ENCODE measurements at regions not wholly inside any gene's neighbourhood (a gene's known extent, or its start where the extent isn't known, plus 50 kb on each side); places are given as distances from the start of the nearest gene placed in this dataset.

GRCh38 chr2:145096582-145096981, 576.7 kb upstream of the ZEB2 start:
- no peak for ATAC-seq
- no peaks in the 10 kb centered on the region for H3K9me2 ChIP-seq (ENCODE audit: insufficient read depth)
- no peak overlapping the region for H3K27ac ChIP-seq (ENCODE audit: low read depth, low read length)
- H3K4me1 ChIP-seq (ENCODE audit: control insufficient read depth in 1 of 2, insufficient read depth in 2 of 2, low read length in 2 of 2), result no peaks in the 10 kb centered on the region
- no peaks in the 10 kb centered on the region for H3K9me3 ChIP-seq (ENCODE audit: control insufficient read depth in 1 of 2, insufficient read depth in 1 of 2, low read depth in 1 of 2, low read length in 2 of 2)
- no peaks in the 10 kb centered on the region for H3K27me3 ChIP-seq (ENCODE audit: insufficient read depth, low read length)
- no peak overlapping the region for H2AFZ ChIP-seq (ENCODE audit: low read depth, low read length, poor library complexity, severe bottlenecking)
- no TSS peak for BruUV-seq (replicated peaks)
- no peak for DNase-seq (ENCODE audit: low read depth, low spot score)
- no peak overlapping the region for H3K4me2 ChIP-seq (ENCODE audit: low read length)
- no peaks in the 10 kb centered on the region for H4K20me1 ChIP-seq (ENCODE audit: insufficient read depth)
- ChIA-PET RAD21 (ENCODE audit: low non-redundant PET in 1 of 2, low total read pairs in 2 of 2, uncharacterized antibody in 2 of 2, unreplicated experiment in 2 of 2) (no interaction called here), CTCF (no interaction called here), POLR2A (no interaction called here)
- TF ChIP-seq EZH2phosphoT487 (IDR thresholded peaks at IDR 0.05; ENCODE audit: borderline replicate concordance) (no peak), SIN3A (IDR thresholded peaks at IDR 0.05; ENCODE audit: low read depth) (no peak), EGR1 (IDR thresholded peaks at IDR 0.05; ENCODE audit: low read depth) (no peak), ZBTB33 (IDR thresholded peaks at IDR 0.05; ENCODE audit: extremely low read depth, insufficient replicate concordance, low read length) (no peak), JUND (IDR thresholded peaks at IDR 0.05) (no peak), CBX3 (IDR thresholded peaks at IDR 0.05; ENCODE audit: low read depth) (no peak), ELF1 (IDR thresholded peaks at IDR 0.05; ENCODE audit: borderline replicate concordance, low read depth) (no peak)
- no peak overlapping the region for H3K4me3 ChIP-seq (replicated peaks in 1 of 2; ENCODE audit: low read depth in 1 of 2, low read length in 2 of 2)
- no peaks in the 10 kb centered on the region for H3K36me3 ChIP-seq (ENCODE audit: control insufficient read depth in 1 of 2, insufficient read depth in 2 of 2, low read length in 2 of 2)
- no peaks in the 10 kb centered on the region for H3K79me2 ChIP-seq (ENCODE audit: insufficient read depth, low read length)
- H3K9ac ChIP-seq (ENCODE audit: low read length), result no peak overlapping the region
- intact Hi-C loops (cut with micrococcal nuclease), result no loop called here

- intact Hi-C loops (cut with micrococcal nuclease), result no loop called here
Observed at GRCh38 chr2:145095641-145096435, 575.9 kb upstream of the ZEB2 start.

More at GRCh38 chr2:145095641-145096435, 575.9 kb upstream of the ZEB2 start:
- no peak for DNase-seq (ENCODE audit: low read depth, low spot score)
- no peaks in the 10 kb centered on the region for H3K4me1 ChIP-seq (ENCODE audit: control insufficient read depth in 1 of 2, insufficient read depth in 2 of 2, low read length in 2 of 2)
- no peak overlapping the region for H3K4me2 ChIP-seq (ENCODE audit: low read length)
- TF ChIP-seq YY1 (IDR thresholded peaks at IDR 0.05; ENCODE audit: extremely low read depth, insufficient replicate concordance, low read depth, low read length) (no peak), CEBPB (IDR thresholded peaks at IDR 0.05; ENCODE audit: low read depth) (no peak), MAX (IDR thresholded peaks at IDR 0.05) (no peak)
- H3K79me2 ChIP-seq (ENCODE audit: insufficient read depth, low read length), result no peaks in the 10 kb centered on the region
- ChIA-PET CTCF (no interaction called here), POLR2A (no interaction called here), RAD21 (ENCODE audit: low non-redundant PET in 1 of 2, low total read pairs in 2 of 2, uncharacterized antibody in 2 of 2, unreplicated experiment in 2 of 2) (no interaction called here)
- H3K9me2 ChIP-seq (ENCODE audit: insufficient read depth), result no peaks in the 10 kb centered on the region
- ATAC-seq, result no peak
- no peaks in the 10 kb centered on the region for H3K36me3 ChIP-seq (ENCODE audit: control insufficient read depth in 1 of 2, insufficient read depth in 2 of 2, low read length in 2 of 2)
- no peaks in the 10 kb centered on the region for H3K9me3 ChIP-seq (ENCODE audit: control insufficient read depth in 1 of 2, insufficient read depth in 1 of 2, low read depth in 1 of 2, low read length in 2 of 2)
- no peak overlapping the region for H2AFZ ChIP-seq (ENCODE audit: low read depth, low read length, poor library complexity, severe bottlenecking)
- H3K9ac ChIP-seq (ENCODE audit: low read length), result no peak overlapping the region
- no peak overlapping the region for H3K4me3 ChIP-seq (replicated peaks in 1 of 2; ENCODE audit: low read depth in 1 of 2, low read length in 2 of 2)
- no peaks in the 10 kb centered on the region for H3K27me3 ChIP-seq (ENCODE audit: insufficient read depth, low read length)
- no peaks in the 10 kb centered on the region for H4K20me1 ChIP-seq (ENCODE audit: insufficient read depth)
- no TSS peak for BruUV-seq (replicated peaks)
- no peak overlapping the region for H3K27ac ChIP-seq (ENCODE audit: low read depth, low read length)
